ENCODE measurements at regions not wholly inside any gene's neighbourhood (a gene's known extent, or its start where the extent isn't known, plus 50 kb on each side); places are given as distances from the start of the nearest gene placed in this dataset.

GRCh38 chr3:102113421-102114041 lies 264.2 kb downstream of the NFKBIZ start:
- H3K27ac Mint-ChIP-seq, result peak overlapping the region; percentile 89
- H3K4me3 Mint-ChIP-seq, result peak overlapping the region in 1 of 2 donors; percentile 13
- ATAC-seq, result no peak
- peaks cover 40% of the 10 kb centered on the region for H3K4me1 Mint-ChIP-seq
- DNase-seq, result no peak
- peaks cover 18 to 34% of the 10 kb centered on the region in 2 donors for H3K9me3 Mint-ChIP-seq
- H3K27me3 Mint-ChIP-seq, result no peaks in the 10 kb centered on the region

- Mint-ChIP-seq H3K4me3 (peak overlapping the region; percentile 42 to 70), H3K9me3 (peaks cover 25 to 43% of the 10 kb centered on the region in 2 donors), H3K27me3 (no peaks in the 10 kb centered on the region), H3K27ac (peak overlapping the region; percentile 89), H3K4me1 (peaks cover 40% of the 10 kb centered on the region)
- DNase-seq (peak; percentile 38 to 64), ATAC-seq (peak; percentile 99)
These were observed 265.1 kb downstream of the NFKBIZ start for GRCh38 chr3:102114264-102114979.

GRCh38 chr3:102122527-102122926 lies 273.2 kb downstream of the NFKBIZ start:
- Mint-ChIP-seq H3K4me1 (peaks cover 4% of the 10 kb centered on the region), H3K27ac (no peak overlapping the region), H3K9me3 (peaks cover 47 to 50% of the 10 kb centered on the region in 2 donors), H3K27me3 (no peaks in the 10 kb centered on the region), H3K4me3 (no peak overlapping the region)
- ATAC-seq (no peak), DNase-seq (no peak)

GRCh38 chr3:102123590-102124190 lies 274.4 kb downstream of the NFKBIZ start:
- DNase-seq (no peak), ATAC-seq (no peak)
- no peaks in the 10 kb centered on the region for H3K27me3 Mint-ChIP-seq
- H3K4me1 Mint-ChIP-seq, result peaks cover 4% of the 10 kb centered on the region
- H3K4me3 Mint-ChIP-seq, result no peak overlapping the region
- H3K9me3 Mint-ChIP-seq, result peaks cover 42 to 50% of the 10 kb centered on the region in 2 donors
- no peak overlapping the region for H3K27ac Mint-ChIP-seq

- H3K4me3 Mint-ChIP-seq, result no peak overlapping the region
- peaks cover 36 to 45% of the 10 kb centered on the region in 2 donors for H3K9me3 Mint-ChIP-seq
- H3K27ac Mint-ChIP-seq, result no peak overlapping the region
- H3K4me1 Mint-ChIP-seq, result peaks cover 4% of the 10 kb centered on the region
- no peak for ATAC-seq
- H3K27me3 Mint-ChIP-seq, result no peaks in the 10 kb centered on the region
- DNase-seq, result no peak
These were observed 275.0 kb downstream of the NFKBIZ start for GRCh38 chr3:102124282-102124681.

- Mint-ChIP-seq H3K4me3 (no peak overlapping the region), H3K27me3 (no peaks in the 10 kb centered on the region), H3K9me3 (peaks cover 32 to 40% of the 10 kb centered on the region in 2 donors), H3K4me1 (peaks cover 6% of the 10 kb centered on the region), H3K27ac (no peak overlapping the region)
- DNase-seq (no peak), ATAC-seq (no peak)
These were observed 275.4 kb downstream of the NFKBIZ start for GRCh38 chr3:102124704-102125103.

- H3K4me1 Mint-ChIP-seq, result peaks cover 13% of the 10 kb centered on the region
- H3K27ac Mint-ChIP-seq, result no peak overlapping the region
- H3K9me3 Mint-ChIP-seq, result peaks cover 27 to 33% of the 10 kb centered on the region in 2 donors
- no peak overlapping the region for H3K4me3 Mint-ChIP-seq
- DNase-seq (no peak), ATAC-seq (no peak)
- H3K27me3 Mint-ChIP-seq, result no peaks in the 10 kb centered on the region
These were observed 276.1 kb downstream of the NFKBIZ start for GRCh38 chr3:102125197-102125993.

GRCh38 chr3:102125994-102126368 lies 276.7 kb downstream of the NFKBIZ start:
- H3K9me3 Mint-ChIP-seq, result peaks cover 23 to 28% of the 10 kb centered on the region in 2 donors
- no peak for DNase-seq

GRCh38 chr3:102129760-102130608 lies 280.7 kb downstream of the NFKBIZ start:
- Mint-ChIP-seq H3K4me3 (peak overlapping the region in 1 of 2 donors; percentile 9), H3K4me1 (peaks cover 13% of the 10 kb centered on the region), H3K27ac (peak overlapping the region in 1 of 2 donors; percentile 80), H3K27me3 (no peaks in the 10 kb centered on the region), H3K9me3 (no peaks in the 10 kb centered on the region)
- ATAC-seq (peak; percentile 79), DNase-seq (no peak)

More at GRCh38 chr3:102125994-102126368, 276.7 kb downstream of the NFKBIZ start:
- Mint-ChIP-seq H3K4me3 (no peak overlapping the region), H3K27ac (no peak overlapping the region), H3K4me1 (peaks cover 17% of the 10 kb centered on the region), H3K27me3 (no peaks in the 10 kb centered on the region)
- ATAC-seq, result no peak

GRCh38 chr3:102132370-102132769 lies 283.1 kb downstream of the NFKBIZ start:
- H3K27me3 Mint-ChIP-seq, result no peaks in the 10 kb centered on the region
- DNase-seq (no peak), ATAC-seq (no peak)
- H3K4me3 Mint-ChIP-seq, result no peak overlapping the region
- no peaks in the 10 kb centered on the region for H3K9me3 Mint-ChIP-seq
- H3K27ac Mint-ChIP-seq, result no peak overlapping the region
- H3K4me1 Mint-ChIP-seq, result peaks cover 19% of the 10 kb centered on the region

- Mint-ChIP-seq H3K27ac (no peak overlapping the region), H3K27me3 (no peaks in the 10 kb centered on the region), H3K4me1 (peaks cover 19% of the 10 kb centered on the region), H3K4me3 (no peak overlapping the region), H3K9me3 (no peaks in the 10 kb centered on the region)
- ATAC-seq (peak; percentile 75), DNase-seq (no peak)
These were observed 284.1 kb downstream of the NFKBIZ start for GRCh38 chr3:102133376-102133775.

GRCh38 chr3:102135316-102135715 lies 286.0 kb downstream of the NFKBIZ start:
- Mint-ChIP-seq H3K27me3 (peaks cover 4% of the 10 kb centered on the region), H3K9me3 (no peaks in the 10 kb centered on the region), H3K4me3 (no peak overlapping the region), H3K27ac (no peak overlapping the region), H3K4me1 (peaks cover 15% of the 10 kb centered on the region)
- DNase-seq (no peak), ATAC-seq (no peak)

GRCh38 chr3:102136183-102136582 lies 286.9 kb downstream of the NFKBIZ start:
- H3K27ac Mint-ChIP-seq, result no peak overlapping the region
- peaks cover 13% of the 10 kb centered on the region for H3K4me1 Mint-ChIP-seq
- no peaks in the 10 kb centered on the region for H3K9me3 Mint-ChIP-seq
- no peak overlapping the region for H3K4me3 Mint-ChIP-seq
- DNase-seq (no peak), ATAC-seq (no peak)
- H3K27me3 Mint-ChIP-seq, result peaks cover 7% of the 10 kb centered on the region

GRCh38 chr3:102140116-102140515 lies 290.8 kb downstream of the NFKBIZ start:
- Mint-ChIP-seq H3K27me3 (peaks cover 7% of the 10 kb centered on the region), H3K4me1 (peaks cover 12% of the 10 kb centered on the region), H3K4me3 (no peak overlapping the region), H3K9me3 (no peaks in the 10 kb centered on the region), H3K27ac (no peak overlapping the region)
- ATAC-seq (no peak), DNase-seq (no peak)
